ENCODE measurements at regions not wholly inside any gene's neighbourhood (a gene's known extent, or its start where the extent isn't known, plus 50 kb on each side); places are given as distances from the start of the nearest gene placed in this dataset.

DNA sequence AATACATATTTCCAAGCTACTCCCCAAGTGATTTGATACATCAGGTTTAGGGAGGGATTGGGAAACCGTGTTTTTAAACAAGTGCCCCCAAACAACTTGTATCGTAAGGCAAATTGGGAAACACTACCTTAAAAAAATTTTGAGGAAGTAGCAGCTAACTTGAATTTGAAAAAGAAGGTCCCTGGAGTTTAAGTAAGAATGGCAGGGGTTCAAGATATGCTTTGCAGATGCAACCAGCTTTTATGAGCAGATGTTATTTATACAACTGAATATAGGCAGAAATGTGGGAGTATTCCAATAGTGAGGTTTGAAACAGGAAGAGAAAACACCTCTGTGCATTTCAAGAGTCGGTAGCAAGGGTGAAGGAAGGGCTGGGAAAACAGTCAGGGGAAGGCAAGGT lies 139.6 kb downstream of the IL20RB start:
- Histone ChIP-seq H3K27me3 (ENCODE audit: control insufficient read depth, extremely low read depth, insufficient read depth, low read length) (no peaks in the 10 kb centered on the region), H3K36me3 (ENCODE audit: control insufficient read depth in 2 of 2, extremely low read depth in 1 of 2, insufficient read depth in 2 of 2, low read length in 2 of 2) (no peaks in the 10 kb centered on the region), H3K27ac (ENCODE audit: control insufficient read depth, insufficient read depth, low read length) (no peak overlapping the region), H3K4me1 (ENCODE audit: control insufficient read depth, extremely low read depth, insufficient read depth, low read length) (no peaks in the 10 kb centered on the region), H4K20me1 (ENCODE audit: control insufficient read depth, extremely low read depth, insufficient read depth, low read length) (no peaks in the 10 kb centered on the region), H3K9me3 (ENCODE audit: control insufficient read depth, low read depth, low read length) (no peaks in the 10 kb centered on the region), H3K4me2 (ENCODE audit: control insufficient read depth, extremely low read depth, insufficient read depth, low read depth, low read length) (no peak overlapping the region), H3K4me3 (ENCODE audit: control insufficient read depth in 2 of 3, extremely low read depth in 1 of 3, insufficient read depth in 2 of 3, low read depth in 1 of 3, low read length in 3 of 3) (no peak overlapping the region), H3K9ac (ENCODE audit: control insufficient read depth, extremely low read depth, insufficient read depth, low read length) (no peak overlapping the region), H3K9me1 (ENCODE audit: control insufficient read depth, extremely low read depth, insufficient read depth, low read length) (no peaks in the 10 kb centered on the region), H3K79me2 (ENCODE audit: control insufficient read depth, insufficient read depth, low read length) (no peaks in the 10 kb centered on the region), H2AFZ (ENCODE audit: control insufficient read depth, low read length) (no peak overlapping the region)
- dilution Hi-C loops (cut with MboI; ENCODE audit: extremely low pct_ligation_motif_present, low sequenced_read_pairs), result no loop called here
- FAIRE-seq, result no peak
- TF ChIP-seq, protein P1, sequence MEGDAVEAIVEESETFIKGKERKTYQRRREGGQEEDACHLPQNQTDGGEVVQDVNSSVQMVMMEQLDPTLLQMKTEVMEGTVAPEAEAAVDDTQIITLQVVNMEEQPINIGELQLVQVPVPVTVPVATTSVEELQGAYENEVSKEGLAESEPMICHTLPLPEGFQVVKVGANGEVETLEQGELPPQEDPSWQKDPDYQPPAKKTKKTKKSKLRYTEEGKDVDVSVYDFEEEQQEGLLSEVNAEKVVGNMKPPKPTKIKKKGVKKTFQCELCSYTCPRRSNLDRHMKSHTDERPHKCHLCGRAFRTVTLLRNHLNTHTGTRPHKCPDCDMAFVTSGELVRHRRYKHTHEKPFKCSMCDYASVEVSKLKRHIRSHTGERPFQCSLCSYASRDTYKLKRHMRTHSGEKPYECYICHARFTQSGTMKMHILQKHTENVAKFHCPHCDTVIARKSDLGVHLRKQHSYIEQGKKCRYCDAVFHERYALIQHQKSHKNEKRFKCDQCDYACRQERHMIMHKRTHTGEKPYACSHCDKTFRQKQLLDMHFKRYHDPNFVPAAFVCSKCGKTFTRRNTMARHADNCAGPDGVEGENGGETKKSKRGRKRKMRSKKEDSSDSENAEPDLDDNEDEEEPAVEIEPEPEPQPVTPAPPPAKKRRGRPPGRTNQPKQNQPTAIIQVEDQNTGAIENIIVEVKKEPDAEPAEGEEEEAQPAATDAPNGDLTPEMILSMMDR (optimal IDR thresholded peaks at IDR 0.05 in 1 of 3, IDR thresholded peaks at IDR 0.05 in 1 of 3, conservative IDR thresholded peaks at IDR 0.05 in 1 of 3; ENCODE audit: extremely low read depth in 1 of 3, insufficient read depth in 2 of 3, low read length in 3 of 3), result no peak
- DNase-seq (ENCODE audit: low read depth, low spot score), result no peak

DNA sequence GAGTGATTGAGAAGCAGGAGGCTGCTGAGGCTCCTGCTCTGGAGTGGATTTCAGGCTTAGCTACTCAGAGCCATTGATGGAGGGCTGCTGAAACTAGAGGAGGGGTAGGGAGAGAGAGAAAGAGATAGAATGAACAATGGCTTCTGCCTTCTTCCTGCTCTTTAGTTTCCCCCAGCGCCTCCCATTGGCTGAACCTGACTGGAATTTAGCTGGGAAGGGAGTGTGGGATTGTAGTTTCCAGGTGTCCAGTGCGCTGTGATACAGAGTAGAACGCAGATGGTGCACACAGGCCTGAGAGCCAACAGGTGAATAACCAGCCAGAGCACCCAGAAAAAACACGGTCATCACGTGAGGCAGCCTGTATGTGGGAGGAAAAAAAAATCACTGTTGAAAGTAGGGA lies 140.1 kb downstream of the IL20RB start:
- H3K27ac ChIP-seq (ENCODE audit: control insufficient read depth, insufficient read depth, low read length), result no peak overlapping the region
- no peaks in the 10 kb centered on the region for H4K20me1 ChIP-seq (ENCODE audit: control insufficient read depth, extremely low read depth, insufficient read depth, low read length)
- H3K4me1 ChIP-seq (ENCODE audit: control insufficient read depth, extremely low read depth, insufficient read depth, low read length), result no peaks in the 10 kb centered on the region
- H3K36me3 ChIP-seq (ENCODE audit: control insufficient read depth in 2 of 2, extremely low read depth in 1 of 2, insufficient read depth in 2 of 2, low read length in 2 of 2), result no peaks in the 10 kb centered on the region
- H3K9ac ChIP-seq (ENCODE audit: control insufficient read depth, extremely low read depth, insufficient read depth, low read length), result no peak overlapping the region
- no peak for TF ChIP-seq EZH2 (IDR thresholded peaks at IDR 0.05; ENCODE audit: low read length)
- TF ChIP-seq, protein P1 (optimal IDR thresholded peaks at IDR 0.05 in 1 of 3, IDR thresholded peaks at IDR 0.05 in 1 of 3, conservative IDR thresholded peaks at IDR 0.05 in 1 of 3; ENCODE audit: extremely low read depth in 1 of 3, insufficient read depth in 2 of 3, low read length in 3 of 3), result no peak
- DNase-seq (ENCODE audit: low read depth, low spot score) (no peak), FAIRE-seq (no peak)
- H3K4me3 ChIP-seq (ENCODE audit: control insufficient read depth in 2 of 3, extremely low read depth in 1 of 3, insufficient read depth in 2 of 3, low read depth in 1 of 3, low read length in 3 of 3), result no peak overlapping the region
- H3K4me2 ChIP-seq (ENCODE audit: control insufficient read depth, extremely low read depth, insufficient read depth, low read depth, low read length), result no peak overlapping the region
- dilution Hi-C loops (cut with MboI; ENCODE audit: extremely low pct_ligation_motif_present, low sequenced_read_pairs), result no loop called here
- no peaks in the 10 kb centered on the region for H3K27me3 ChIP-seq (ENCODE audit: control insufficient read depth, extremely low read depth, insufficient read depth, low read length)
- no peak overlapping the region for H2AFZ ChIP-seq (ENCODE audit: control insufficient read depth, low read length)
- no peaks in the 10 kb centered on the region for H3K9me3 ChIP-seq (ENCODE audit: control insufficient read depth, low read depth, low read length)
- no peaks in the 10 kb centered on the region for H3K79me2 ChIP-seq (ENCODE audit: control insufficient read depth, insufficient read depth, low read length)
- H3K9me1 ChIP-seq (ENCODE audit: control insufficient read depth, extremely low read depth, insufficient read depth, low read length), result no peaks in the 10 kb centered on the region
